Retinal pigment epithelial cell (primary cell): ENCODE measurements at regions not wholly inside any gene's neighbourhood (a gene's known extent, or its start where the extent isn't known, plus 50 kb on each side); places are given as distances from the start of the nearest gene placed in this dataset.

ENCODE experiments used
- DNase-seq: peaks from one replicate; pipeline ENCODE4 v3.0.0-alpha.2; 2010; ENCODE audit warnings: low read depth
- H3K4me3 ChIP-seq: 2 replicates; pipeline ENCODE4 v1.5.1; 2011; ENCODE audit warnings: mild to moderate bottlenecking, low read length, control low read depth, moderate library complexity
- CTCF ChIP-seq: conservative IDR thresholded peaks from 2 replicates; pipeline ENCODE4 v1.5.1; 2011; ENCODE audit warnings: low read depth, low read length, control low read depth, inconsistent platforms

- DNase-seq: no peak
- no peak for TF ChIP-seq CTCF
Observed at GRCh38 chr4:144504883-144505282, 141.1 kb upstream of the HHIP start.

GRCh38 chr4:144507311-144508101 is 138.4 kb upstream of the HHIP start:
- no peak overlapping the region for H3K4me3 ChIP-seq
- TF ChIP-seq CTCF: no peak
- DNase-seq: no peak

More at GRCh38 chr4:144504883-144505282, 141.1 kb upstream of the HHIP start:
- H3K4me3 ChIP-seq: no peak overlapping the region

GRCh38 chr4:144509088-144510015 is 136.6 kb upstream of the HHIP start:
- no peak for TF ChIP-seq CTCF
- DNase-seq: no peak
- no peak overlapping the region for H3K4me3 ChIP-seq

- H3K4me3 ChIP-seq: no peak overlapping the region
- DNase-seq: peak; percentile 39
- TF ChIP-seq CTCF: no peak
Observed at GRCh38 chr4:144514736-144515135, 131.2 kb upstream of the HHIP start.

GRCh38 chr4:144518181-144518895 is 127.6 kb upstream of the HHIP start:
- TF ChIP-seq CTCF: no peak
- H3K4me3 ChIP-seq: no peak overlapping the region
- no peak for DNase-seq

- DNase-seq: no peak
- no peak overlapping the region for H3K4me3 ChIP-seq
- TF ChIP-seq CTCF: no peak
Observed at GRCh38 chr4:144531841-144532240, 114.1 kb upstream of the HHIP start.
